HG02588 (cell line): ENCODE measurements at regions not wholly inside any gene's neighbourhood (a gene's known extent, or its start where the extent isn't known, plus 50 kb on each side); places are given as distances from the start of the nearest gene placed in this dataset.
"Not testable (repeated sequence)": the region's sequence is repeated elsewhere in the genome, so short reads cannot be mapped to it uniquely, and the experiment has no call there.

ENCODE experiments used
- ATAC-seq: cut with Tn5 transposase; IDR thresholded peaks from one replicate; pipeline ENCODE4 v1.9.1; 2021; ENCODE audit warnings: mild to moderate bottlenecking, moderate library complexity; ENCODE audit not compliant: unreplicated experiment

DNA sequence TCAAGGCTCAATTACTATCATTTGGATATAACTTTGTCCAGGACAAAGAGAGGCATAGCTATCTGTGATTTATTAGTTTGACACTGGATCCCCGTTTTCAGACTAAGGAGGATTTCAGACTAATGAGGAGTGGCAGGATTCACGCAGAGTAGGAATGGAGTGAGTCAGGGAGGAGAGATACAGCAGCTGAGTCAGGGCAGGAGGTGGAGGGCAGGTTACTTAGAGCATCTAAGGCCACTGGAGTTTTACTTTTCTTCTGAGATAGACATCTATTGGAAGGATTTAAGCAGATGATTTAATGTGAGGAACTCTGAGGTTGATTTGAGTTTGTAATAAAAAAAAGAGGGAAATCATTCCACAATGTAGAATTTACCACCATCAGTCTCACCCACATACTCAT lies 110.6 kb downstream of the RPIA start:
- not testable (repeated sequence) for ATAC-seq

DNA sequence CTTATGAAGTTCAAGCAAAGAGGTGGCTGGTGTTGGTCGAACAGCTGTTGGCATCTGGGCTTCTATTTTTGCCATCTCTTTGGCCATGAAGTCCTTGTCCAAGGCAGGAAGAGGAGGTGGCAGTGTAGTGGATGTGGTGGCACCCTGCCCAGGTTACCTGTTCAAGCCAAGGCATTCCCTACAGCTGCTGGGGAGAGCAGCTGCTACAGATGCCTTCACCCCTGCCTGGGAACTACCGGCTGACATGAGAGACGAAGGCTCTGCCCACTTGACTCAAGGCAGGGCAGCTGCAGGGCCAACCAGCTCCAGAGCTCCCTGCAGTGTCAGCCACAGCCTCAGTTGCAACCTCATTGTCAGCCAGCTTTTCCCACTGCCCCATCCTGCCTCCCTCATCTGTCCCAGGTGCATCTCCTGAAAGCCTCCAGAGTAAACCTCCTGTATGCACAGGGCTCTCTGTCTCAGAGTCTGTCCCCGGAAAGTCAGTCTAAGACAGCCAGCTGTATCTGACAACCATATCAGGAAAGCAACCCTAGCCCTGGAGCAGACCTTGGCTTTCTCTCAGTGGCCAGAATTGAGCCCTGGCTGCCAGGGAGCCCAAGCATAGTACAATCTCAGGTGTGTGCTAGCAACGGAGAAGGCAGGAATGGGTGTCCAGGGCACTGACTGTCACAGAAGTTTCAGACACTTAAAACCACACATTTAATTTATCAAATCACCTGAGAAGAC lies 115.9 kb downstream of the RPIA start:
- no peak for ATAC-seq

DNA sequence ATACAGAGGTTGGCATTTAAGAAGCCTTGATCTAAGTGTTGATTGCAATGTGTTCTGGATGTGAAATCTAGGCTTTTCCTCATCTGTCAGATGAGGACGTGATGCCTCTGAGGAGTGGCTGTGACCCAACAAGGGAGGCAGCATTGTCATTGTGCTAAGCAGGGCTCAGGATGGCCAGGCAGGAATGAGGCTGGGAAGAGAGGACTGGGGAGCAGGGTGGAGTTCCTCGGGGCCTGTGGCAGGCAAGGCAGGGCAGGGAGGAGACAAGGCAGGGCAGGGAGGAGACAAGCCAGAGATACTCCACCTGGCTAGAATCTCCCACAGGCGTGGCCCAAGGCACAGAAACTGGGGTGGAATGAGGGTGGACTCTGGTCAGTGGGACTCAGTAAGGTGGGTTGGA lies 116.6 kb downstream of the RPIA start:
- no peak for ATAC-seq

DNA sequence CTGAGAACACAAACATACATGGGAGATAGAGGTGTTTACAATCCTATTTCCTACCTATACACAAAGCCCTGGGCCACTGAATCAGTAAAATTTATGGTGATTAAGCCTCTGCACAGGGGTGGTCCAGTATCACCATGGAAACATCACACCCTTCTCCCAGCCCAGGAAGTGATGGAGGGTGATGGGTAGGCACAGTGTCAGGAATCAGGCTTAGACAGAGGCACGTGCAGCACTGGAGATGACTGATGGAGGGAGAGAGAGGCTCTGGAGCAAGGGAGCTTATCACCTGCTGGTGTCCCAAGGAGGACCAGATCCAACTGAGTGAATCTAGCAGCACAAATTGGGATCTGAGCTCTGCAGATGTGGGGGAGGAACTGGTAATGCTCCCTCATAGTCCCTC lies 117.2 kb downstream of the RPIA start:
- no peak for ATAC-seq

DNA sequence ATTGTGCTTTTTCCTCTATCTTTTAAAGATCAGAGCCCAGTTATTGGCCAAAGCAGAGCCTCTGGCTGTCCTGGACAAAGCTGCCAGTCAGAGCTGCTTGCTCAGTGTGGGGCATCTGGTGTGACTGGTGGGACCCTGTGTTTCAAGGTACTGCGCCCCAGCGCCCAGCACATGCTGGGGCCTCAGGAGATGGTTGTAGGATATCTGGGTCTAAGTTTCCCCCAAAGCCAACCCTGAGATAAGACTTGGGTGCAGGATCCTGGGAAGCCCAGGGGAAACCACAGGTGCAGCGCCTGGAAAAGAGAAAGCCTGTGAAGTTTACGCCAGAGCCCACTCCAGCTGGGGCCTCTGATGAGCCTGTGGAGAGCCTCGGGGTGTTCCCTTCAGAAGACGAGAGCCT lies 117.7 kb downstream of the RPIA start:
- ATAC-seq = no peak

DNA sequence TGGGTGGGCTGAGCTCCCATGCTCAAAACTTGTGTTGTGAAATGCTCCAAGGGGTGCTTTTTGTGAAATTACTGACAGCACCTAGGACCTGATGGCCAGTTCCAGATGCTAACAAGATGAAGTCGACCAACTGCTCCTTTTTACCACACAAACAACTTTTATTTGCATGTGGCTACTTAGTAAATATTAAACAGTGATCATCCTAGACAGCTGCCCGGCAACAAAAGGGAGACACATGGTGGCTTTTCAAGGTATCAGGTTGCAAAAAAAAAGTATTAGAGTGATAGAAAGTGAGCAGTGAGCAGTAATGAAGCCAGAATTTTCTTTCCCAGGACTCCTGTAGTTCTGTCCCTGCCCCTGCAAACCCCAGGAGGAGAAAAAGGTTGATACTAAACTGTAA lies 118.5 kb downstream of the RPIA start:
- ATAC-seq = peak; percentile 66

DNA sequence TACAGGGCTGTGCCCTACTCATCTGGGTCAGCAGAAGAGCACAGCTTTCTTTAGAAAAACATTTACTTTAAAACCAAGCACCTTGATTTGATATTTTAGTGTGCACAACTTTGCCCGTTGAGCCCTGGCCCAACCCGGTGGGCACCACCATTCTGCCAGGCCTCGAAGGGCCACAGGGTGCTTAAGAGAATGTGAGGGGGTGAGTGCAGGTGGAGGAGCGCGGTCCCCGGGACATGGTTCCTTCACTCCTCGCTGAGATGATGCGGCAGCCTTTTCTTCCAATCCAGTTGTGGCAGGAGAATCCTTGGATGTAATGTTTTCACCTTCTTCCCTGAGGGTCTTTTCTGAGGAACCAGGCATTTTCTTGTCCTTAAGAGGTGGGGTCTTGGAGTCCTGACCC lies 119.0 kb downstream of the RPIA start:
- ATAC-seq = no peak

DNA sequence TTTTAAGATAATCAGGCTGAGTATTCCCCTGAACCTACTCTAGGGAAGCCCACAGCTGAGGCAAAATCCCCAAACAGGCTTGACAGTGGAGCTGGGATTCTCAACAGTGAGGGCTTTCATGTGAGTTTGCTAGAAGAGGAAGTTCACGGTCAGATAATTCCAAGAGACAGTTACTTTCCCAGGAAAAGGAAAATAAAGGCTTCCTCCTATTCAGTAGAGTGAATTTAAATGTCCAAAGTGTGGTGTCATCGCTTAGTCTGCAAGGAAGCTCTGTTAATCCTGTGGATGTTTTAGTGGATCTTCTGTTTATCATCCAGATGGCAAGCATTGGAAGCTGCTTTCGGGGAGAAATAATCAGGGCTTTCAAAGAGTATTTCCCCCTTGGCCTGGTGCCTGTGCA lies 119.8 kb downstream of the RPIA start:
- no peak for ATAC-seq

DNA sequence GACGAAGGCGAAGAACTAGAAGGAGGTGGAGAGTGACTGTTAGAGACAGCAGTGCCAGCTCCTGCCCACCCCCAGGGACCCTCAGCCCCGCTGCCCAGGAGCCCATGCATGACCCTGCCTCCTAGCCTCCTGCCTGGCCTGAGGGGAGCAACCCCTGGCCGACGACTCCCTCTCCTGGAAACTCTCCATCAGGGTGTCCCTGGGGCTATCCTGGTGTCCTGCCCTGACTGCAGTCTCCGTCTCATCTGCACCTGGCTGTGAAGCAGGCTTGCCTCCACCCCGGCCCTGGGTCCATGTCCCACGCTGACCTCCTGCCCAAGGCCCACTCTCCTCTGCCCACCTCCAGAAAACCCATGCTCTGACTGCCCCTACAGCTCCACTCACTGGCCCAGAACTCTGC lies 120.2 kb downstream of the RPIA start:
- ATAC-seq = no peak

DNA sequence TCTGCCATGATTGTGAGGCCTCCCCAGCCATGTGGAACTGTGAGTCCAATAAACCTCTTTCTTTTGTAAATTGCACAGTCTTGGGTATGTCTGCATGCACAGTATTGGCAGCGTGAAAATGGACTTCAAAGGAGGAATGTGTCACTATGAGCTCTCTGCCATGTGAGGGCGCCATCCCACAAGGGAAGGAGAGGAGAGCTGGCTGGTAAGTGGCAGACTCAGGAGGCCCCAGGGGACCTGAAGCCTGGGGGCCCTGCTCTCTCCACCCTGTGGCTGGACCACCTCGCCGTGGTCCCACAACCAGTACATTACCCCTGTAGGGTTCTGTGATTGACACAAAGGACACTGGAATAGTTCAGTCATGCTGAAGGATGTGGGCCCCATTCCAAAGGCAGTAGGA lies 122.1 kb downstream of the RPIA start:
- ATAC-seq = no peak

DNA sequence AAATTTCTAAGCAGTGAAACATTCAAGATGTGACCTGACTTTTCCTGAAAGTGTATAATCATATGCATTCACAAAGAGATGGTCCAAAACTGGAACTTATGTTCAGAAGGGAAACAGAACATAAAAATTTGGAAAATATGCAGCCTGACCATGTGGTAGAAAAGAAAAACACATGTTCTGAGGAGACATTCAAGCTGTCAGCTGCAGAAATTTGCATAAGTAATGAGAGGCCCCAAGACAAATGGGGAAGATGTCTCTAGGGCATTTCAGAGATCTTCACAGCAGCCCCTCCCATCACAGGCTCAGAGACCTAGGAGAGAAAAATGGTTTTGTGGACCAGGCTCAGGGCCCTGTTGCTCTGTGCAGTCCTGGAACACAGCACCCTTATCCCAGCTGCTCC lies 123.8 kb downstream of the RPIA start:
- no peak for ATAC-seq

DNA sequence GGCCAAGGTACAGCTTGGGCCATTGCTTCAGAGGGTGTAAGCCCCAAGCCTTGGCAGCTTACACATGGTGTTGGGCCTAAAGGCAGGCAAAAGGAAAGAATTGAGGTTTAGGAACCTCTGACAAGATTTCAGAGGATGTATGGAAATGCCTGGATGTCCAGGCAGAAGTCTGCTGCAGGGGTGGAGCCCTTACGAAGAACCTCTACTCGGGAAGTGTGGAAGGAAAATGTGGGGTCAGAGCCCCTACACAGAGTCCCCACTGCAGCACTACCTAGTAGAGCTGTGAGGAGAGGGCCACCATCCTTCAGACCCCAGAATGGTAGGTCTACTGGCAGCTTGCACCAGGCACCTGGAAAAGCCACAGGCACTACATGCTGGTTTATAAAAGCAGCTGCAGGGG lies 124.2 kb downstream of the RPIA start:
- no peak for ATAC-seq

DNA sequence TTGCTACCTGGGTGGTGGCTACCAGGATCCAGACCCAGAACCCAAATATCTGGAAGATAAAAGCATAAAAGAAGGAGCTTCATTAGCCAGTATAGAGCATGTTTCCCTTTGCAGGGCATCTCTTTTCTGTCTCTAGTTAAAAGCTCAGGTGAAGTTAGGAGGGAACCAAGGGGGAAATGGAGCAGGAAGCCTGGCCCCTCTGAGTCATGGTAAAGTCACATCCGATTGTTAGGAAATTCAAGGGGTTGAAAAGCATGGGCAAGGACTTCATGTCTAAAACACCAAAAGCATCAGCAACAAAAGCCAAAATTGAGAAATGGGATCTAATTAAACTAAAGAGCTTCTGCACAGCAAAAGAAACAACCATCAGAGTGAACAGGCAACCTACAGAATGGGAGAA lies 126.9 kb downstream of the RPIA start:
- no peak for ATAC-seq

DNA sequence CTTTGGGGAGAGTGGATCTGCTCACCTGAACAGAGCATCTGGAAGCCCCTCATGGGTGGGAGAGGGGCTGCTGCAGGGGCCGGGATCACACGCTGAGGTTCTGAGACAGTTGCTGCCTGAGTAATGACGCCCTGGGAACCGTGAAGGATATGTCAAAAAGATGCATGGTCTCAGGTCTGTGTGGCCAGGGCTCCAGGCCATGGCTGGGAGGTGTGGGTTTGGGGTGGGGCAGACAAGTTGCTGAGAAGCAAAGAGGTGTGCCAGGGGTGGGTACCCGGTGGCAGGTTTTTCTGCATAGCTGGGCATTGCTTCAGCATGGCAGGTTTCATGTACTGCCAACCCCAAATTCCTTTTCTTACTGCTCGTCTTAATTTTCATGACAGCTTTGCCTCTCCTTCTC lies 133.5 kb downstream of the RPIA start:
- no peak for ATAC-seq

DNA sequence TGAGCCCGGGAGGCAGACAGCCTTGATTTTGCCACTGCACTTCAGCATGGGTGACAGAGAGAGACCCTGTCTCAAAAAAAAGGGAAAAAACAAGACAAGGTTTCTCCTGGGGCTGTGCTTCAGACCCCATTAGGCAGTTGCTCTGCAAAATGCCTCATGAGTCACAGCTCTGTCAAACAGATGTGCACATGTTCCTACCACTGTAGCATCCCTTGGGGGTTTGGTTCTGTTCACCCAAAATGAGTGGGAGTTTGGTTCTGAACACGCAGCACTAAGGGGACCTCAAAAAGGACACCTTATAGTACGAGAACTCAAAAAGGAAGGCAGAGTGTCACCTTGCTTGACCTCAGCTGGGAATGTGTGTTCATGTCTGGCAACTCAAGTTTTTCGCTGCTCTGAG lies 134.9 kb downstream of the RPIA start:
- ATAC-seq = no peak

DNA sequence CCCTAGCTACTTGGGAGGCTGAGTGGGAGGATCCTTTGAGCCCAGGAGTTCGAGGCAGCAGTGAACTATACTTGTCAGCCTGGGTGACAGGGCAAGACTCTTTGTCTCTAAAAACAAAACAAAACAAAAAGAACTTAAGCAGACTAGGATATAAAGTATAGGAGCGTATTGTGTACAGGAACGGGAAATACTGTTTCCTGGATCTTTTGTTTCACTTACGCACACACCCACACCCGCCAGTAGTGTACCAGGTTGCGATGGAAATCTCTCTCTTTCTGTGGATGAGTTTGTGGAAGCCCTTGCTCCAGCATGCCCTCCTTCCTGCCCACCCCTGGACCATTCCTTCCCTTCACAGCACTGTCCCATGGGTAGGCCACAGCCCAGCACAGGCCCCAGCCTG lies 136.3 kb downstream of the RPIA start:
- ATAC-seq = no peak

DNA sequence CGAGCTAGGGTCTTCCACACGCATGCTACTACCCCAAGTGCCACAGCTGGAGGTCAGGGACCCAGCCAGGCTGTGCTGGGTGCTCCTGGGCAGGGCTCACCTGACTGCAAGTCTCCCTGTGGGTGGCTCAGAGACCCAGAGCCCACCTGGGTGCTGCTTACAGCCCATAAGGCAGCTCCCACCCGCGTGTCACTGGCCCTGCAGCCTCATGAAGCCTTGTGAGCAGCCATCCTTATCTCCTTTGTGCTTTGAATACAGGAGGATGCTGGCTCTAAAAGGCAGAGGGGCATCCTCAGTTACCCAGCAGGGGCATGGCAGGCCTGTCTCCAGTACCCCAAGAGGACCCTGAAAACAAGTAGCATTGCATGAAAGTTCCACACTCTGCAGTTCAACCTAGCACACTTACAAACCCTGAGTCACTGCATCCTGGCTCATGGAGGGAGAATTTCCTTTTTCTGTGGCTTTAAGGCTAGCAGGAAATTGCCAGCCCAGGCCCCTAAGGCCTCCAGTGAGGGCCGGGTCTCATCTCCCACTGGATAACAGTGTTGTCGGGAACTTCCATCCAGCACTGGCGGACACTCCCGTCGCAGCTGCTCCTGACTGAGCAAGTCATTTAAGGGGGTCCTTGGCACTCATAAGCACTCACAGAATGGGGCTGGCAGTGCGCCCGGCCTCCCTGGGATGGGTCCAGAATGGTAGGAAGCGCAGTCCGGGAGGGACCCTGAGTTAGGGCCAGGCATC lies 137.1 kb downstream of the RPIA start:
- ATAC-seq = no peak

DNA sequence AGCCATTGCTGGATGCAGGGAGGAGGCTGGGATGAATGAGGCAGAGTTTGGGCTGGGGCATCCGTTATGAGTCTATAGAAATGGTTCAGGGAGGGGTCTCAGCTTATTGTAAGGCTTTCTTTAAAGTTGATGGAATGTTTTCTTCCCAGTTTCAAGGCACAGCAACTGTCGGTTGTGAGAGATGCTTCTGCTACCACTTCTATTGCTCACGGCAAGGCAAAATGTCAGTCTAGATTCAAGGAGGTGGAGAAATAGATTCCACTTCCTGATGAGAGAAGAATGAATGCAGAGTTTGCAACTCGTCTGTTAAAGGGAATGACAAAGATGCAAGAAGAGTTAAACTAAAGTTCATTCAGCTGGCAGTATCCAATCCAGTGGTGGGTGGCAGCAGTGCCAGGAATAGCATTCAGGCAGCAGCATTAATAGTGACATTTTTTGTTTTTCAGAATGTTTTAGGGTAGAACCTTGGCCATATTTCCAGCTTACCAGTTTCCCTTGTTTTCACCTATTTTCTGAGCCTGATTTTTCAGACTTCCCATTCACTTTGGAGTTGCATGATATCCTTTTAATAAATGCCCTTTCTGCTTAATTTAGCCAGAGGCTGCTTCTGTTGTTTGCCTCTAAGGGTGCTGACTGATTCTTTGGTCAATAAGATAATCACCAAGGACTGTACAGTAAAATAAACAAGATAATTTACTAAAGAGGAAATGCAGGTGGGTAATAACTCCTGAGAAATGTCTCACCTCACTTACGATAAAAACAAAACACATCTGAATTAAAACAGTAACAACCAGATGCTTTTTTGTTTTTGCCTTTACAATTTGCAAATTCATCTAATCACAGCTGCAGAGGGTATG lies 138.4 kb downstream of the RPIA start:
- ATAC-seq = no peak

DNA sequence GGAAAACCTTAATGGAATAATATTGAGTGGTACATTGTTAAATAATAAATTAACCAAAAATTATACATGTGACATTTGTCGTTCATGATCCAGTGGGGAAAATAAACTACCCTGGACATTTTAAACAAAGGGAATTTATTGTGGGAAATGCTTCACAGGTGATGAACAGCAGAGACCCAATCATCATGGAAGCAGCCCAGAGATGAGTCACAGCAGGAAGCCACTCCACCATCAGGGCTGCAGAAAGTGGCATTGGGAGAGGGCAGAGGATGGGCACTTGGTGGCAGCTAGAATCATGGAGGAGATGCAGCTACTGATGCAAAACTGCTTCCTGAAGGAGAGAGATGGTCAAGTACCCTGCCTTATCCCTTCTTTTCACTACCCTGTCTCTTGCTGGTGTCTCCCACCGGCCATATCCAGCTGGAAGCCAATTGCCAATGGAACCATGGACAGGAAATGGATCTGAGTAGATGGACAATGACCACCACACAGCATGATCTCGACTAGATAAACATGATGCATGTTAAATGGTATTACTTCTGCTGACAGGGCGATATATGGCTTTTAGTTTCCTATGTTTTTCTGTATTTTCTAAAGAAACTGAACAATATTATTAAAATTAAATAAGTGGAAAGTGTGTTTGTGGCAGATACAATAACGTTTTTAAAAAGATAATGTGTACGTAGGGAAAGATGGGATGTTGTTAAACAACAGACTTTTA lies 139.8 kb downstream of the RPIA start:
- no peak for ATAC-seq

DNA sequence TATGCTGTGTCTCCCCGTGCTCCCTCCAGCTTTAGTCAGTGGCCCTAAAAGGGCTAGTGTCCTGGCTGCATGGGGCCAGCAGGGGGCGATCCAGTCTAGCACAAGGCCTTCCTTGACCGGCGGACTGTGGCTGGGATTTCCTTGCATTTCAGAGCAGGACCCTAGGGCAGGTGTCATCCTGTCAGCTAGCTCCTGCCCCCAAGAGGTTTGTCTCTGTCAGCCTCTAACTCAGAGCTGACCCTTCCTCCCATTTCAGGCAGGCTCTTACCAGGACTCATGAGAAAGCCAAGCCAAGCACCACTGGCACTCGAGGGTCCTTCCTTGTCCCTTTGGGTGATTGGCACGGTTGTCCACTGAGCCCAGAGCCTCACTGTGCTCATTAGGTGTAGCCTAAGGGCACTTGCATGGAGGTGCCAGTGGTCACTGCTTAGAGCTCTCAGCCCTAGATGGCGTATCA lies 140.3 kb downstream of the RPIA start:
- peak; percentile 75 for ATAC-seq
